GM19372 (cell line): ENCODE measurements at regions not wholly inside any gene's neighbourhood (a gene's known extent, or its start where the extent isn't known, plus 50 kb on each side); places are given as distances from the start of the nearest gene placed in this dataset.
"Not testable (repeated sequence)": the region's sequence is repeated elsewhere in the genome, so short reads cannot be mapped to it uniquely, and the experiment has no call there.

Source experiments
- ATAC-seq: cut with Tn5 transposase; IDR thresholded peaks from one replicate; pipeline ENCODE4 v1.9.1; 2021; ENCODE audit warnings: mild to moderate bottlenecking, low read depth, moderate library complexity; ENCODE audit not compliant: unreplicated experiment

GRCh38 chr21:8455279-8456128 is 2065.9 kb upstream of the TPTE start:
- not testable (repeated sequence) for ATAC-seq

GRCh38 chr21:8464403-8465152 is 2056.8 kb upstream of the TPTE start:
- not testable (repeated sequence) for ATAC-seq

DNA sequence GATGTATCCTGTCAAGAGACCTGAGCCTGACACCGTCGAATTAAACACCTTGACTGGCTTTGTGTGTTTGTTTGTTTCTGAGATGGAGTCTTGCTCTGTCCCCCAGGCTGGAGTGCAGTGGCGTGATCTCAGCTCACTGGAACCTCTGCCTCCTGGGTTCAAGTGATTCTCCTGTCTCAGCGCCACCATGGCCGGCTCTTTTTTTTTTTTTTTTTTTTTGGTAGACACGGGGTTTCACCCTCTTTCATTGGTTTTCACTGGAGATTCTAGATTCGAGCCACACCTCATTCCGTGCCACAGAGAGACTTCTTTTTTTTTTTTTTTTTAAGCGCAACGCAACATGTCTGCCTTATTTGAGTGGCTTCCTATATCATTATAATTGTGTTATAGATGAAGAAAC is 2054.7 kb upstream of the TPTE start:
- not testable (repeated sequence) for ATAC-seq
